Renal cortex interstitium (tissue), 11 donors: ENCODE measurements at regions not wholly inside any gene's neighbourhood (a gene's known extent, or its start where the extent isn't known, plus 50 kb on each side); places are given as distances from the start of the nearest gene placed in this dataset.
A peak's percentile ranks its signal among the peaks of the same experiment; 100 is the strongest.

Experiments used
- DNase-seq, 11 donors: peaks; one replicate each; pipeline ENCODE4 v3.0.0-alpha.2; 2013; ENCODE audit warnings: low read depth in 9 of 11, low spot score in 4 of 11; ENCODE audit errors: extremely low read depth in 1 of 11

DNA sequence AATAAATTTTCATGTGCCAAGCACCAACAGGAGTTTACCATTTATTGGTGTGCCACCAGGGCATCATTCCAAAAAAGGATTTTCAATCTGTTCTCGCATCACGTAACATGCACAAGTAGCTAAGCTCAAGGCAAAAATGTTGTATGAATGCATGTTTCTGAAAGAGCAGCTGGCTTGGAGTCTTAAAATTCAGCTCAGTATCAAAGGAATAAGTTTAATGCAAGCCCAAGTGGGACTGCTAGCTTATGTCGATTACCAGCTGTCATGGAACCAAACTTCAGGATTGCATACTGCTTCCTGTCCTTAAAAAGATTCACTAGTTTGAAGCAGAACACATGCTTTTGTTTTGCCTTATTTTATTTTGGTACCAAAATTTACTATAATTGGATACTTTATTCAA lies 437.0 kb downstream of the FSCB start:
- DNase-seq, result no peak

- DNase-seq, result no peak
Measured at GRCh38 chr14:44053422-44053821, 453.7 kb downstream of the FSCB start.

GRCh38 chr14:44041700-44042099 lies 465.4 kb downstream of the FSCB start:
- DNase-seq, result no peak

DNA sequence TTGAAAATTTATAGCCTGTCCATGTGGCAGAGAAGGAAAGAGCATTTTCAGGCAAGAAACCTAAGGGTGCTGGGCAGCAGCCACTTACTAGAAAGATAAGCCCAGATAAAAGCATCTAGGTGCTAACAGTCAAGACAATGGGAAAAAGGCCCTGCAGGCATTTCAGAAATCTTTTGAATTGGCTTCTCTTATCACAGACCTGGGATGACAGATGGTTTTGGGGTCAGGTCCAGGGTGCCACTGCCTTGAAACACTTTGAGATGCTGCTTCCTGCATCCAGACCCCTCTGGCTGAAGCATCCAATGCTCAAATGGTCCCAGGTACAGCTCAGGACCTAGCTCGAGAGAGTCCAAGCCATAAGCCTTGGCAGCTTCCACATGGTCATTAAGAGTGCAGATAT lies 466.5 kb downstream of the FSCB start:
- no peak for DNase-seq

DNA sequence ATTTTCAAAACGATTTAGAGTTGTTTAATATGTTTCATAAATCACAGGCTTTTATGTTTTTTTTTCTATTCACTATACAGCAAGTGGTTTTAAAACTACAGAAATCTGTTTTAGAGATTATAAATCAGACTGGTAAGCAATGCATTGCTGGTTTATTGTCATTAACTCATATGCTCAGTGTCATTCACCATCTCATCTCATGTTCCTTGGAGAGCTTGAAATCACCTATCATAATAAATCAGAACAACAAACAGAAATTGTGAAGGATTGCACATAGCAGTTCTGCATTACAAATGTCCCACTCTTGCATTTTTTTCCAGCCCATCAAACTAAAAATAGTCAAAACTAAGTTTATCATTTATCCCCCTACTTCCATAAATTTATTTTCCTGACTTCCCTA lies 470.8 kb downstream of the FSCB start:
- DNase-seq, result no peak

GRCh38 chr14:44035707-44036106 lies 471.4 kb downstream of the FSCB start:
- DNase-seq, result no peak

DNA sequence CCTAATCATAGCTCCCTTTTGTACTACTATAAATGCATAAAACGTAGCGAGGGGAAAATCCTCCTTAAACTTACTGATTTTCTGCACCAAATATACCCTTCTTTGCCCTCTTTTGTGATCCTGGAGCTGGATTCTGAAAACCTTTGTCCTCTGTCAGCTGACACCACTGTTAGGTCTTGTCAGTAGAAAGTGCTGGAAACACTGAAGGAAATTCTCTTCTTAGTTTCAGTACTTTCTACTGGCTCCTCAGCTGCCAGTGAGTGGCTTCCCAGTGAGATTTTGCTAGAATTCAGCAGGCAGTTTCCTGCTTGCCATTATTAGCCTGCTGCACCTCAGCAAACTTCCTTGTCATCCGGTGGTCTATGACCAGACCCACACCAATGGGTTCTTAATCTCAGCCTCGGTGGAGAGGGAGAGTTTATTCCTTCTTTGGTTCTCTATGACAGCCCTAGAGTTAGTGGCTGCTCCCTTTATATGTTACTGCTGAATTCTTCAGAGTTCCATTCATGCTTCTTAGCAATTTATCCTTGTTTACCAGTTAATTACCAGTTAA lies 476.2 kb downstream of the FSCB start:
- DNase-seq, result no peak

DNA sequence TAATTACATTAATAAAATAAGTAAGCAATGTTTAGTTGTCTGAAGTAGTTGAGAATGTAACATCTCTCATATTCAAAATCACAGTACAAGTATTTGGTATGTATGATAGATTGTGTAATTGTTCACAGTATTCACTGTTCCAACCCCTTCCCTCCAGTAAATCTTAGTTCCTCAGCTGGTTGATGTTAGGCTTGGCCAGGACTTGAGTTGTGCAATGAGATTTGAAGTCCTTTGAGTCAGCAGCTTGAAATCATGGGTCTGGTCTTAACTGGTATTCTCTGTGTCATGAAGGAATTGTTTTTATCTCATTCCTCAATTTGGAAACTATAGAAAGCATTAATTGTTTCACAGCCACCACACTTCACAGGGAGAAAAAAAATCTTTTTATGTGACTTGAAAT lies 477.1 kb downstream of the FSCB start:
- DNase-seq, result no peak

- no peak for DNase-seq
Measured at GRCh38 chr14:44027397-44027796, 479.7 kb downstream of the FSCB start.

DNA sequence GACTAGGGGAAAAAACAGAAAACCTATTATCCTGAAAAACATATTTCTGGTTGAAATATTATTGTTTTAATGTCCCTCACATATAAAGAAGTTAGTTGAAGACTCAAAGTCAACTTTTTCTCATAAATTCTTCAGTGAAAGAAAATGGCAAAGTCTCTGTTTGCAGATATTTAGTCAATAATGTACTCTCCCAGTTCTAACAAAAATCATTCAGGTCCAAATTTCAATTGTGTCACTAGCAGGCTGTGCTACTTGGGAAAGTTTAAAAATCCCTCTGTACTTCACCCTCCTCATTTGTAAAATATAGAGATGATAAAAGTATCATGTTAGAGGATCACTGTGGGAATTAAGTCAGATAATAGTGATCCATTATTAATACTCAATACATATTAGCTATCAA lies 496.5 kb downstream of the FSCB start:
- no peak for DNase-seq

- no peak for DNase-seq
Measured at GRCh38 chr14:44010071-44010470, 497.0 kb downstream of the FSCB start.

DNA sequence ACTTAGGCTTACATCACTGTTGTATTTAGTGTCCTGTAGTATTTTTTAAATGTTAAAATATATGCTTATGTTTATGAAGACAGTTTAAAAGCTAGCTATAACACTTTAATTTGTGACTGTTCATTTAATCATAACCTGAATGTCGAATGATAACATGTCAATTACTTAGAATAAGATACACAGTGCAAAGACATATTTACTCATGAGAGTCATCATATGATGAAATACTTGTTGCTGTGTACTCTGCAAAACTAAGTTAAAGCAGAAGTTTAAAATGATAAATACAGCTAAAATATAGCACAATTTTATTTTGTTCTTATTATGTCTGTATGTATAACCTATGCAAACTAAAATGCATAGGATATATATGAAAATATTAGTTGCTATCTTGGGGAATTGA lies 497.4 kb downstream of the FSCB start:
- DNase-seq, result no peak

DNA sequence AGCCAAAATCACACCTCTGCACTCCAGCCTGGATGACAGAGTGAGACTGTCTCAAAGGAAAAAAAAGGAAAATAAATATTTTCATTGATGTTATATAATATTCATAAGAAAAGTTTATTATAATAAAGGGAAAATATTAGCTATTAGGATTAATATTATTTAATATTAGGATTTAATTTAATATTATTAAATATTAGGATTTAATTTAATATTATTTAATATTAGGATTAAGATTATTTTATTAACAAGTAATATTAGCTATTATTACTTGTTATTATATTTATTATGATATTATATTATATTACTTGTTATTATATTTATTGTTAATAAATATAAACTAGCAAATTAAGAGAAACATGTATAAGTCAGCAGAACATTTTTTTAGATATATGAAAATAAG lies 518.1 kb downstream of the FSCB start:
- no peak for DNase-seq

- DNase-seq, result peak in 4 of 11 donors; percentile 3 to 22 (median 10)
Measured at GRCh38 chr14:43983721-43984120, 523.4 kb downstream of the FSCB start.

DNA sequence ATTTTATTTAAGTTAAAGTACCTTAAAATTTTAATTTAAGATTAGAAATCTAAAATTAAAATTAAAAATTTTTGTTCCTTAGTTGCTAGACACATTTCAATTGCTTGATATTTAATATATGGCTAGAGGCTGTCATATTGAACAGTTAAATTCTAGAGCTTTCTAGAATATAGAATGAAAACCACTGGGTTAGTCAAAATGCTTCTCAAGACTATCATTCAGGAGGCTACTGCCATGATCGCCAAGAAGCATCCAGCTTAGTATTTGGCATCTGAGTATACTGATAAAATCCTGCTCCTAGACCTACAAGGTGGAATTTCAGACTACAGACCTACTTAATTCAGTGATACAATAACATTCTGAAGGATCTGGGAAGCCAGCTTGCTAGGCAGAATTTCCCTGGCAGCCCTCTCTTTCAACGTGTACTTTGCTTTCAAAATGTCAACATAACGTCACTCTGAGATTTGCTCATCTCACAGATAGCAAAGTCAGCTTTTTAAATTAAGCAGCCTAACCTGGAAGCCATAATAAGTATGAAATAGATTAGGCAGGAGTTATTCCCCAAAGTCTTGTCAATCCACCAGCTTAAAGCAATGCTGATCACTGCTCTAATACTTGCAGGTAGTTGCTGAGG lies 525.8 kb downstream of the FSCB start:
- DNase-seq, result no peak

DNA sequence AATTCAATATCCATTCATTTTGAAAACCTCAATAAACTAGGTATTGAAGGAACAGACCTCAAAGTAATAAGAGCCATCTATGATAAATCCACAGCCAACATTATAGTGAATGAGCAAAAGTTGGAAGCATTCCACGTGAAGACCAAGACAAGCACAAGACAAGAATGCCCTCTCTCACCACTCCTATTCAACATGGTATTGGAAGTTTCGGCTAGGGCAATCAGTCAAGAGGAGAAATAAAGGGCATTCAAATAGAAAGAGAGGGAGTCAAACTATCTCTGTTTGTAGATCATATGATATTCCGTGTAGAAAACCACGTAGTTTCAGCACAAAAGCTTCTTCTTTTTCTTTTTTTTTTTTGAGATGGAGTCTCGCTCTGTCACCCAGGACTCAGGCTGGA lies 550.3 kb downstream of the FSCB start:
- DNase-seq, result no peak

DNA sequence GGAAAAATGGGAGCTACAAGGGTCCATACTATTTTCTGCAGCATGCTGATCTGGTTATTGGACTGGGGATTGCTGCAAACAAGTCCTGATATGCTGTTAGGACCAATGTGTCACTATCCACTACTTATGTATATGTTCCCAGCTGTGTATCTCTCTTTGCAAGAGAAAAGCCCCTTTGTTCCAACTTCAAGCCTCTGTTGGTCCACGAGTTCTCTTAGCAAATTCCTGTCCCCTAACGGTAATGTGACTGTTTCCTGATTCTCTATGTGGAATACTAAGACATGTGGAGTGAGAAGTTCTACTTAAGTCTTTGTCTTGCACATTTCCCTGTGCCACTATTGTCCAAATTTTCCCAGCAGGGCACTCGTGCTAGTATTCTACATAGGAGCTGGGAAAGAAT lies 557.7 kb downstream of the FSCB start:
- no peak for DNase-seq

GRCh38 chr14:43939836-43940235 lies 567.2 kb downstream of the FSCB start:
- DNase-seq, result no peak

GRCh38 chr14:43938588-43939281 lies 568.3 kb downstream of the FSCB start:
- no peak for DNase-seq

- no peak for DNase-seq
Measured at GRCh38 chr14:43937001-43937400, 570.1 kb downstream of the FSCB start.

DNA sequence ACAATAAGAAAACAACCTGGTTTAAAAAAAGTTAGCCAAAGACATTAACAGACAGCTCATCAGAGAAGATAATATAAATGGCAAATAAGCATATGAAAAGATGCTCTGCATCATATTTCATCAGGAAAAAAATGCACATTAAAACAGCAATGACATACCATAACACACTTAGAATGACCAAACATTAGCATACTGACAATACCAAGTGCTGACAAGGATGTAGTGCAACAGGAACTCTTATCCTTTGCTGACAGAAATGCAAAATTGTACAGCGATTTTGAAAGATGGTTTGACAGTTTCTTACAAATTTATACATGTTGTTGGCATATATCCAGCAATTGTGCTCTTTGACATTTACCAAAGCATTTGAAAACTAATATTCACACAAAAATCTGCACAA lies 573.0 kb downstream of the FSCB start:
- DNase-seq, result no peak
